GF-D8 (cell line): ENCODE measurements at regions not wholly inside any gene's neighbourhood (a gene's known extent, or its start where the extent isn't known, plus 50 kb on each side); places are given as distances from the start of the nearest gene placed in this dataset.
"Not testable (repeated sequence)": the region's sequence is repeated elsewhere in the genome, so short reads cannot be mapped to it uniquely, and the experiment has no call there.

Experiments
- DNase-seq: peaks from one replicate; lab custom pipeline; 2025; lab: John Stamatoyannopoulos, UW

- no peak for DNase-seq
Observed at GRCh38 chr4:29104694-29105093, 1615.5 kb upstream of the PCDH7 start.

GRCh38 chr4:29113960-29114359 lies 1606.2 kb upstream of the PCDH7 start:
- DNase-seq: no peak

DNA sequence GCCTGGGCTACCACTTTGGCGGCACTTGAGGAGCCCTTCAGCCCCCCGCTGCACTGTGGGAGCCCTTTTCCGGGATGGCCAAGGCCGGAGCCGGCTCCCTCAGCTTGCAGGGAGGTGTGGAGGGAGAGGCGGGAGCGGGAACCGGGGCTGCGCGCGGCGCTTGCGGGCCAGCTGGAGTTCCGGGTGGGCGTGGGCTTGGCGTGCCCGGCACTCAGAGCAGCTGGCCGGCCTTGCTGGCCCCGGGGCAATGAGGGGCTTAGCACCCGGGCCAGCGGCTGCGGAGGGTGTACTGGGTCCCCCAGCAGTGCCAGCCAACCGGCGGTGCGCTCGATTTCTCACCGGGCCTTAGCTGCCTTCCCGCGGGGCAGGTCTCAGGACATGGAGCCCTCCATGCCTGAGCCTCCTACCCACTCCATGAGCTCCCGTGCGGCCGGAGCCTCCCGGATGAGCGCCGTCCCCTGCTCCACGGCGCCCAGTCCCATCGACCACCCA lies 1602.9 kb upstream of the PCDH7 start:
- DNase-seq: not testable (repeated sequence)

DNA sequence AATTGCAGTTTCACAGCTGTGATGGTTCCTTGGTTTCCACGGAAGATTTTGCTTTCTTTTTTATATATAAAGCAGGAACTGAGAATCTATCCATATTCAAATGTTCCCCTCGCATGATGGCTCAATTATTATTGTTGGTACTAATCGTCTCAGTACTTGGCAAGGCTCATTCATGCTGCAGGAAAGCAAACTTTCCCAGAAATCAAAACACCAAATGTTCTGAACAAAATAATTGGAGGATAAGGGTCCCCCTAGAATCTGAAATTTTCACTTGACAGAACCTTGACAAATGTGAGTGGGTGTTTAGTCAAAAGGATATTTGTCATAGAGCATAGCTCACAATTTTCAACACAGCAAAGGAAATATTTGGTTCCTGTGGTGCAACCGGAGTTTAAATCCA lies 1598.6 kb upstream of the PCDH7 start:
- no peak for DNase-seq

DNA sequence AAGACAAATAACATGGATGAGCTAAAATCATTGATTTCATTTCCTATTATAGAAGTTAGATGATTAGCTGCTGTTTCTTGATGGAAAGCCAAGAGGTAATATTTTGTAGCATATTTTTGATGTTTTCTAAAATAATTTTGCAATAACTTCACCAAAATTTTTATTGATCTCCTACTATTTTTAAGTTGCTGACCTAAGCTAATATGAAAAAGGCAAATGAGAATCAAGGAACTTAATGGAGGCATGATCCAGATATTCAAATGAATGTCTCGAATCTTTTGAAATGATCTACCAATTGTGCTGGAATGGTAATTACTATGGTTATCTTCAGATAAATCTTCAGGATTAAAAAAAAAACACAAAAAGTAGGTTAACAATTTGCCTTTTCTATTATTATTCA lies 1591.4 kb upstream of the PCDH7 start:
- no peak for DNase-seq

DNA sequence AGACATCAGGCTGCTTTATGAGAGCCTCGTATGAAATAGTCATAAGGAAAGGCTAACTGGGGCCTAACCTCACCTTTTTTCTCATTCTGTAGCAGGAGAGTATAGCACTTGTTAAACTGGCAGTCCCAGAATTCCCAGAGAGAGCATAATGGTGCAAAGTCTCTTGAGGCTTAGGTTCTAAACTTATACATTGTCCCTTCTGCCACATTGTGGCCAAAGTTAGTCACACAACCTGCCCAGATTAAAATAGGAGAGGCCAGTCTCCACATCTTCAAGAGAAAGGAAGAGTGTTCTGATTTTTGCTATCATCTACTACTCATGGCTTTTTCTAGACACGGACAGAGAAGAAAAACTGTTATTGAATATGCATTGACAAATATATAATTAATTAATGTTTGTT lies 1588.9 kb upstream of the PCDH7 start:
- no peak for DNase-seq

- DNase-seq: no peak
Observed at GRCh38 chr4:29142708-29143107, 1577.5 kb upstream of the PCDH7 start.

GRCh38 chr4:29151584-29151983 lies 1568.6 kb upstream of the PCDH7 start:
- DNase-seq: no peak

DNA sequence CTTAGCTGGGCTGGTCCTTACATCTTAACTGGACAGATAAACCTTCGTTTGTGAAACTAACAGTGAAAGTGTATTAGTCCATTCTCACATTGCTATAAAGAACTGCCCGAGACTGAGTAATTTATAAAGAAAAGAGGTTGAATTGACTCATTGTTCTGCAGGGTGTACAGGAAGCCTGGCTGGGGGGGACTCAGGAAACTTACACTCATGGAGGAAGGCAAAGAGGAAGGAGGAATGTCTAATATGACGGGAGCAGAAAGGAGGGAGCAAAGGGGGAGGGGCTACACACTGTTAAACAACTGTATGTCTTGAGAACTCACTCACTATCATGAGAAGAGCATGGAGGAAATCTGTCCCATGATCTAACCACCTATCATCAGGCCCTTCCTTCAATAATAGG lies 1566.5 kb upstream of the PCDH7 start:
- DNase-seq: no peak

GRCh38 chr4:29175291-29175690 lies 1544.9 kb upstream of the PCDH7 start:
- DNase-seq: no peak

- DNase-seq: no peak
Observed at GRCh38 chr4:29199025-29199424, 1521.1 kb upstream of the PCDH7 start.

DNA sequence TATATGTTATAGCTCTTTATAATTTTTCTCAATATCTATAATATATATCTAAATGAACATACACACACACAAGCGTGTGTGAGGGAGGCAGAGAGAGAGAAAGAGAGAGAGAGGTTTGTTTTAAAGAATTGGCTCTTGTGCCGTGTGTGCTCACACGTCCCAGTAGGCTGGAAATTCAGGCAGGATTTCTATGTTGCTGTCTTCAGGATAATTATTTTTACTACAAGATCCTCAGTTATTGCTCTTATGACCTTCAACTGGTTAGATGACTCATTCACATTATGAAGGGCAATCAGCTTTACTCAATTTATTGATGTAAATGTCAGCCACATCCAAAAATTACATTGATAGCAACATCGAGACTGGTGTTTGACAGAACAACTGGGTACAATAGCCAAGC lies 1520.7 kb upstream of the PCDH7 start:
- DNase-seq: no peak

DNA sequence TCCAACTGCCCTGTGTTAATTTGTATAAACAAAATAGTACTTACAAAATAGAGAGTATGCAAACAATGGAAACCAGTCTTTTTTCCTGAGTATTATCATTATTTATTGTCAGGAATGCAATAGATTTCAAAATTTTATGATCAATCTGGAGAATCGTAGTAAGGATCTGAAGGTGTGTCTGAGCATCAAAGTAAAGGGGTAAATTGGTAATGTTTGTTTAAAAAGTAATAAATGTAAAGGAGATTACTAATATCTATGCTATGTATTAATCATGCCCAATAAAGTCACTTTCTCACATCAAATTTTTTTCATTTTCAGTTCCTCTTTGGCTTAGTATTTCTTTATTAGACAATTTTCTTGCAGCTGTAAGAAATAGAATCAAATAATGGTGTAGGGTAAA lies 1507.1 kb upstream of the PCDH7 start:
- DNase-seq: no peak

DNA sequence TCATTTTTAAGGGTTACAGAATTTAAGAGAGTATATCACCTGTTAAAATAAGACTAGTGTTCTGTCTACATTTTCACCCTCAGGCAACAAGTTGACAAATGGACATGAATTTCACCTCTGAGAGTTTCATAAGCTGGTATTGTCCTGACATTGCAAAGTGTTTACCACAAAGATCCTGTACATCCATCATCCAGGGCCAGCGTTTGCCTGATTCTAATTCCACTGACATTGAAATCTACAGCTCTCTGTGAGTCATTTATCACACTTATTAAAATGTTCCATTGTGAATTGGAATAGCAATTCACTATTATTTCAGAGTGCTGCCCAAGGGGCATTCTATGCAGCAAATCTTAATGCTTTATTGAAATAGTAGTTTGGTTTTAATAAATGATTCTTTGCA lies 1499.4 kb upstream of the PCDH7 start:
- no peak for DNase-seq

DNA sequence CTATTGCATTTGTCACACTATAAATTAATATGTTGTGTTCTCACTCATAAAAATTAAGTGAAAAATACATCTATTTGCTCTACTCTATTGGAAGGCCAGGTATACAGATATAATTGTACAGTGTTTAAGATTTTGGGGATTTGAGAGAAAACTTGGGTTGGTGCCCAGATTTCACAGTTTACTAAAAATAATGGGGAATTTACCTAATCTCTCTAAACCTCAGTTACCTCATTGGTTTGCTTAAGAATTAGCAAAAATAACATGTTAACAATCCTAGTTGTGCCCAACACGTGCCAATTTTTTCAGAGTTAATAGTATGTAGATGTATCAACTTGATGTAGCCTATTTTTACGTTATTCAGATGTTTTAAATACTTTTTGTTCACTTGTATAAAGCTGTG lies 1495.3 kb upstream of the PCDH7 start:
- no peak for DNase-seq

- DNase-seq: no peak
Observed at GRCh38 chr4:29240641-29241040, 1479.5 kb upstream of the PCDH7 start.

GRCh38 chr4:29243054-29243453 lies 1477.1 kb upstream of the PCDH7 start:
- no peak for DNase-seq

GRCh38 chr4:29243851-29244250 lies 1476.3 kb upstream of the PCDH7 start:
- no peak for DNase-seq

DNA sequence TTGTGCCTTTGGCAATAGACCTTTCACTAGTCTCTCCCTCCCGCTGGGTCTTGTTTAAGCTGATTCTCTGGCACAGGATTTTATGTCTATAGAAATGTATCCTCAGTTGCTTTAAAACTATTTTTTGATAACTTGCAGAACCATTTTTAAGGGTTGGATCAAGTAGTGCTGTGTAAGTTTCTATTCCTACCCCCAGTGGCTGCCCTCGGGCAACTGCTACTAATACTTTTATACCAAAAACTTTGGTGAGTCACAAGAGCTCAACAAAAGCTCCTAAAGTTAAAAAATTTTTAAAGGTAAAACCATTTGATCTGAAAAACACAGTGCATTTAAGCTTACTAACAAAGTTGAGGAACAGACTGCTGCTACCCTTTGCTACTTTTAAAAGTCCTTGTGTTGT lies 1460.6 kb upstream of the PCDH7 start:
- no peak for DNase-seq

GRCh38 chr4:29262986-29263385 lies 1457.2 kb upstream of the PCDH7 start:
- DNase-seq: no peak

DNA sequence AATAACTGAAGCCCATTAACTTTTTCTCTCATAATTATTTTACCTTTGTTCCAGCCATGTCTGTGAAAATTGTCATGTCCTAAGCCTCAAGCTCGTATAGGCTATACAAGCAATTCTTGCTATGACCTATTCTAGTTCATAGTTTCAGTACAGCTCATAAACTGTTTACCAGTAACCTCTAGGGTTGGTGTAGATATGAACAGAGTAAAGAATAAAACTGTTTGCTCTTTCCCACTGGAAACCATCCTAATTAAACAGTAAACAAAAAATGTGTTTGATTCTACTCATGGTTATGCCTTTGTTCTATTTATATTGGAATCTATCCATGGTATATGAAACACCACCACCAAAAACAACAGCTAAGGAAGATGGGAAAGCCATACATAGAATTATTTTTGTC lies 1444.0 kb upstream of the PCDH7 start:
- no peak for DNase-seq

DNA sequence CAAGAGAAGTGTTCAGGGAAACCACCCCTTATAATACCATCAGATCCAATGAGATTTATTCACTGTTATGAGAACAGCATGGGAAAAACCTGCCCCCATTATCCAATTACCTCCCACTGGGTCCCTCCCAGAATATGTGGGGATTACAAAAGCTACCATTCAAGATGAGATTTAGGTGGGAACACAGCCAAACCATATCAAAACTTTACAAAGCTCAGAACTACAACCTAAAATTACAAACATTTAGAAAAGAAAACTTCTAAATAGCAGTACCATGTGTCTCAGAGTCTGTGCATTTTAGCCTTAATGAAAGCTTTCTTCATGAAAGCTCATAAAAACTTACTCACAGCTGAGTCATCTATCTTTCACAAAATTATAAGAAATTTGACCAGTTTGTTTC lies 1442.8 kb upstream of the PCDH7 start:
- DNase-seq: no peak

DNA sequence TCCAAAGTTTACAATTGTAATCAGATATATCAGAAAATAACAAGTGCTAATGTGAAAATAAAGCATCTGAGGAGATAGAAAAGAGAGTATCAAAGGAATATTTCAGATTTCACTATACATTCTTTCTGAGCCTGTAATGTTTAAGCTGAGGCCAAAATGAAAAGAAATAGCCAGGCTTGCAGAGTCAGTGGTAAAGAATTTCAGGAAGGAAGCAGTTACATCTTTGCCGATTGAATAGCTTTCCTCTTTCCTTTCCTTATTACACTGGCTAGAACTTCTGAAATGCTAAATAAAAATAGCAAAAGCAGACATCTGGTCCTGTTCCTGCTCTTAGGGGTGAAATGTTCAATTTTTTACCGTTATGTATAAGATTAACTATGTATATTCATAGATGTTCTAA lies 1441.6 kb upstream of the PCDH7 start:
- DNase-seq: no peak

GRCh38 chr4:29289118-29289517 lies 1431.1 kb upstream of the PCDH7 start:
- DNase-seq: no peak

- DNase-seq: no peak
Observed at GRCh38 chr4:29295280-29295679, 1424.9 kb upstream of the PCDH7 start.
